SK-N-SH treated with all-trans-retinoic acid at 6 μM for 48 hours (cell line): ENCODE measurements at regions not wholly inside any gene's neighbourhood (a gene's known extent, or its start where the extent isn't known, plus 50 kb on each side); places are given as distances from the start of the nearest gene placed in this dataset.
"Not testable (repeated sequence)": the region's sequence is repeated elsewhere in the genome, so short reads cannot be mapped to it uniquely, and the experiment has no call there.

Experiments used
- ATAC-seq: fragments of 200-7000 bp; cut with Tn5 transposase; 3 replicates; pipeline ENCODE4 v1.9.1; 2020; ENCODE audit warnings: mild to moderate bottlenecking, moderate library complexity
- ARNTL ChIP-seq: fragments of 450-650 bp; formaldehyde crosslinking; IDR thresholded peaks from 2 replicates; pipeline ENCODE4 v1.5.0; 2020; ENCODE audit warnings: low read depth, mild to moderate bottlenecking, moderate library complexity, borderline replicate concordance
- BACH2 ChIP-seq: fragments of 250-450 bp; sonication (Bioruptor Pico); IDR thresholded peaks from 2 replicates; pipeline ENCODE4 v1.9.0; 2021; ENCODE audit warnings: mild to moderate bottlenecking, borderline replicate concordance
- CREB5 ChIP-seq: fragments of 250-450 bp; sonication (Bioruptor Pico); IDR thresholded peaks from 2 replicates; pipeline ENCODE4 v1.5.1; 2020; ENCODE audit warnings: low read depth, mild to moderate bottlenecking, moderate library complexity
- CSDC2 ChIP-seq: fragments of 250-450 bp; sonication (Bioruptor Pico); IDR thresholded peaks from 2 replicates; pipeline ENCODE4 v1.5.0; 2020; ENCODE audit warnings: mild to moderate bottlenecking, moderate library complexity
- CSRNP3 ChIP-seq: fragments of 250-450 bp; sonication (Bioruptor Pico); IDR thresholded peaks from 2 replicates; pipeline ENCODE4 v1.5.1; 2021; ENCODE audit warnings: mild to moderate bottlenecking, moderate library complexity
- ESRRG ChIP-seq: fragments of 250-450 bp; sonication (Bioruptor Pico); IDR thresholded peaks from 2 replicates; pipeline ENCODE4 v1.6.1; 2021; ENCODE audit warnings: mild to moderate bottlenecking
- GLIS3 ChIP-seq: fragments of 250-450 bp; sonication (Bioruptor Pico); IDR thresholded peaks from 2 replicates; pipeline ENCODE4 v1.5.0; 2020; ENCODE audit warnings: mild to moderate bottlenecking, moderate library complexity
- ISL1 ChIP-seq: fragments of 250-450 bp; sonication (Bioruptor Pico); IDR thresholded peaks from 2 replicates; pipeline ENCODE4 v2.1.2; 2022; ENCODE audit warnings: mild to moderate bottlenecking, moderate library complexity
- OSR1 ChIP-seq: fragments of 250-450 bp; sonication (Bioruptor Pico); IDR thresholded peaks from 2 replicates; pipeline ENCODE4 v1.8.0; 2022; ENCODE audit warnings: moderate library complexity, mild to moderate bottlenecking, inconsistent platforms
- RARB ChIP-seq: fragments of 250-450 bp; sonication (Bioruptor Pico); IDR thresholded peaks from 2 replicates; pipeline ENCODE4 v1.8.0; 2021; ENCODE audit warnings: mild to moderate bottlenecking, moderate library complexity
- SNAI2 ChIP-seq: fragments of 250-450 bp; sonication (Bioruptor Pico); IDR thresholded peaks from 2 replicates; pipeline ENCODE4 v1.5.0; 2020; ENCODE audit warnings: mild to moderate bottlenecking, moderate library complexity
- TCF4 ChIP-seq: fragments of 250-450 bp; sonication (Bioruptor Pico); IDR thresholded peaks from 2 replicates; pipeline ENCODE4 v1.8.0; 2021; ENCODE audit warnings: mild to moderate bottlenecking, moderate library complexity, borderline replicate concordance
- TOX ChIP-seq: fragments of 250-450 bp; sonication (Bioruptor Pico); IDR thresholded peaks from 2 replicates; pipeline ENCODE4 v1.8.0; 2021; ENCODE audit warnings: mild to moderate bottlenecking, moderate library complexity, borderline replicate concordance
- ZC3H10 ChIP-seq: fragments of 250-450 bp; sonication (Bioruptor Pico); IDR thresholded peaks from 2 replicates; pipeline ENCODE4 v1.5.1; 2021; ENCODE audit warnings: mild to moderate bottlenecking, moderate library complexity
- ZFP3 ChIP-seq: fragments of 250-450 bp; sonication (Bioruptor Pico); IDR thresholded peaks from 2 replicates; pipeline ENCODE4 v1.5.0; 2020; ENCODE audit warnings: mild to moderate bottlenecking, moderate library complexity
- ZFP30 ChIP-seq: fragments of 450-650 bp; formaldehyde crosslinking; IDR thresholded peaks from 2 replicates; pipeline ENCODE4 v1.5.0; 2022; ENCODE audit warnings: mild to moderate bottlenecking, moderate library complexity
- ZNF565 ChIP-seq: fragments of 450-650 bp; formaldehyde crosslinking; conservative IDR thresholded peaks from 2 replicates; pipeline ENCODE4 v1.5.0; 2020; ENCODE audit warnings: low read depth, mild to moderate bottlenecking, moderate library complexity
- ZNF70 ChIP-seq: fragments of 450-650 bp; formaldehyde crosslinking; IDR thresholded peaks from 2 replicates; pipeline ENCODE4 v1.5.0; 2020; ENCODE audit warnings: mild to moderate bottlenecking, moderate library complexity
- ZNF8 ChIP-seq: fragments of 450-650 bp; formaldehyde crosslinking; IDR thresholded peaks from 2 replicates; pipeline ENCODE4 v1.5.0; 2020; ENCODE audit warnings: mild to moderate bottlenecking, moderate library complexity

- no peak for TF ChIP-seq ZNF8
- TF ChIP-seq ZFP3 (CRISPR knock-in tag), result no peak
- no peak for TF ChIP-seq ZNF70 (CRISPR knock-in tag)
- TF ChIP-seq, all 23 proteins: peak for 0
These were observed 179.7 kb upstream of the NDN start (continued) for GRCh38 chr15:23866832-23867231.

GRCh38 chr15:23869396-23869795 lies 182.3 kb upstream of the NDN start:
- no peak for TF ChIP-seq ZNF565
- no peak for TF ChIP-seq CSDC2
- no peak for TF ChIP-seq CREB5 (CRISPR knock-in tag)
- no peak for TF ChIP-seq RARB (CRISPR knock-in tag)
- TF ChIP-seq ZC3H10 (CRISPR knock-in tag), result no peak
- TF ChIP-seq ZNF8, result no peak
- TF ChIP-seq GLIS3, result no peak
- TF ChIP-seq ARNTL (CRISPR knock-in tag), result no peak
- TF ChIP-seq ZFP3 (CRISPR knock-in tag), result no peak
- no peak for TF ChIP-seq ZFP30
- TF ChIP-seq ISL1 (CRISPR knock-in tag), result no peak
- ATAC-seq, result peak; percentile 77

- ATAC-seq, result not testable (repeated sequence)
These were observed 186.5 kb upstream of the NDN start for GRCh38 chr15:23873613-23874012.

- TF ChIP-seq SNAI2 (CRISPR knock-in tag) (no peak), CSRNP3 (CRISPR knock-in tag) (no peak), ZNF8 (no peak)
- peak; percentile 96 for ATAC-seq
These were observed 190.7 kb upstream of the NDN start for GRCh38 chr15:23877502-23878412.

GRCh38 chr15:23881291-23881690 lies 194.2 kb upstream of the NDN start:
- no peak for TF ChIP-seq GLIS3
- no peak for TF ChIP-seq ISL1 (CRISPR knock-in tag)
- no peak for TF ChIP-seq OSR1 (CRISPR knock-in tag)
- TF ChIP-seq TOX, result no peak
- no peak for TF ChIP-seq TCF4 (CRISPR knock-in tag)
- TF ChIP-seq CREB5 (CRISPR knock-in tag), result no peak
- no peak for TF ChIP-seq ARNTL (CRISPR knock-in tag)
- TF ChIP-seq CSDC2, result no peak
- no peak for TF ChIP-seq BACH2 (CRISPR knock-in tag)
- no peak for TF ChIP-seq RARB (CRISPR knock-in tag)
- no peak for ATAC-seq

GRCh38 chr15:23890218-23890617 lies 203.1 kb upstream of the NDN start:
- no peak for TF ChIP-seq RARB (CRISPR knock-in tag)
- TF ChIP-seq ZNF565, result no peak
- ATAC-seq, result no peak

GRCh38 chr15:23897091-23897490 lies 210.0 kb upstream of the NDN start:
- TF ChIP-seq CSDC2 (no peak), ESRRG (CRISPR knock-in tag) (no peak)
- no peak for ATAC-seq
